Activated CD8-positive, alpha-beta memory T cell treated with anti-CD3 and anti-CD28 coated beads, Interleukin-2, amount 10 ng/mL, durations not matched to agents 7 days and 5 days (primary cell): ENCODE measurements at regions not wholly inside any gene's neighbourhood (a gene's known extent, or its start where the extent isn't known, plus 50 kb on each side); places are given as distances from the start of the nearest gene placed in this dataset.

Experiments
- ATAC-seq: fragments of 150-1000 bp; cut with Tn5 transposase; one replicate; pipeline ENCODE4 v1.10.0; 2021; ENCODE audit warnings: moderate library complexity
- CTCF ChIA-PET: fragments of 350-600 bp; sonication (Branson Sonifier 250); formaldehyde crosslinking; loops from one replicate; lab custom pipeline; 2021; ENCODE audit warnings: antibody characterized with exemption; lab: Charles Lee
- DNase-seq: peaks from one replicate; pipeline ENCODE4 v3.0.0-alpha.2; 2020
- H3K27ac Mint-ChIP-seq: one replicate; pipeline ENCODE4 v1.8.0; 2021; ENCODE audit warnings: mild to moderate bottlenecking, mixed read lengths
- H3K27me3 Mint-ChIP-seq: one replicate; pipeline ENCODE4 v1.8.0; 2021; ENCODE audit warnings: mixed read lengths
- H3K36me3 Mint-ChIP-seq: one replicate; pipeline ENCODE4 v1.8.0; 2021; ENCODE audit warnings: mild to moderate bottlenecking, mixed read lengths
- H3K4me1 Mint-ChIP-seq: one replicate; pipeline ENCODE4 v1.8.0; 2021; ENCODE audit warnings: mixed read lengths
- H3K4me3 Mint-ChIP-seq: one replicate; pipeline ENCODE4 v1.8.0; 2021; ENCODE audit warnings: mild to moderate bottlenecking, moderate library complexity, mixed read lengths
- H3K9me3 Mint-ChIP-seq: one replicate; pipeline ENCODE4 v1.8.0; 2022; ENCODE audit warnings: low read depth, mixed read lengths

- CTCF ChIA-PET: no interaction called here
- DNase-seq (no peak), ATAC-seq (no peak)
These were observed 148.5 kb upstream of the SATB2 start for GRCh38 chr2:199606193-199606780.

GRCh38 chr2:199603721-199604291 lies 146.1 kb upstream of the SATB2 start:
- Mint-ChIP-seq H3K36me3 (no peaks in the 10 kb centered on the region), H3K27ac (no peak overlapping the region), H3K9me3 (no peaks in the 10 kb centered on the region), H3K27me3 (peaks cover 27% of the 10 kb centered on the region), H3K4me1 (peaks cover 2% of the 10 kb centered on the region), H3K4me3 (no peak overlapping the region)
- CTCF ChIA-PET: no interaction called here
- DNase-seq (no peak), ATAC-seq (no peak)

More at GRCh38 chr2:199606193-199606780, 148.5 kb upstream of the SATB2 start:
- Mint-ChIP-seq H3K27ac (no peak overlapping the region), H3K4me1 (peaks cover 2% of the 10 kb centered on the region), H3K27me3 (peaks cover 25% of the 10 kb centered on the region), H3K36me3 (no peaks in the 10 kb centered on the region), H3K4me3 (no peak overlapping the region), H3K9me3 (no peaks in the 10 kb centered on the region)

GRCh38 chr2:199602896-199603717 lies 145.4 kb upstream of the SATB2 start:
- no peaks in the 10 kb centered on the region for H3K36me3 Mint-ChIP-seq
- H3K4me3 Mint-ChIP-seq: no peak overlapping the region
- DNase-seq (no peak), ATAC-seq (no peak)
- CTCF ChIA-PET: no interaction called here
- peaks cover 28% of the 10 kb centered on the region for H3K27me3 Mint-ChIP-seq
- H3K27ac Mint-ChIP-seq: no peak overlapping the region
- no peaks in the 10 kb centered on the region for H3K9me3 Mint-ChIP-seq
- H3K4me1 Mint-ChIP-seq: peaks cover 2% of the 10 kb centered on the region

GRCh38 chr2:199602271-199602895 lies 144.6 kb upstream of the SATB2 start:
- DNase-seq: no peak
- no peak for ATAC-seq
- H3K27me3 Mint-ChIP-seq: peaks cover 25% of the 10 kb centered on the region
- no peak overlapping the region for H3K4me3 Mint-ChIP-seq
- H3K4me1 Mint-ChIP-seq: peaks cover 2% of the 10 kb centered on the region
- H3K36me3 Mint-ChIP-seq: no peaks in the 10 kb centered on the region
- no peaks in the 10 kb centered on the region for H3K9me3 Mint-ChIP-seq
- H3K27ac Mint-ChIP-seq: no peak overlapping the region
- CTCF ChIA-PET: interaction anchor here (1.0 kb wide), 1 partner anchor 52 kb away, joined by 3 read pairs; no protein-coding TSS in a partner anchor

- Mint-ChIP-seq H3K9me3 (no peaks in the 10 kb centered on the region), H3K4me1 (no peaks in the 10 kb centered on the region), H3K4me3 (no peak overlapping the region), H3K27ac (no peak overlapping the region), H3K27me3 (peaks cover 8% of the 10 kb centered on the region), H3K36me3 (no peaks in the 10 kb centered on the region)
- no peak for ATAC-seq
- DNase-seq: no peak
- CTCF ChIA-PET: no interaction called here
These were observed 138.8 kb upstream of the SATB2 start for GRCh38 chr2:199596549-199596948.

GRCh38 chr2:199594443-199594842 lies 136.7 kb upstream of the SATB2 start:
- Mint-ChIP-seq H3K27ac (no peak overlapping the region), H3K27me3 (peaks cover 10% of the 10 kb centered on the region), H3K36me3 (no peaks in the 10 kb centered on the region), H3K4me3 (no peak overlapping the region), H3K9me3 (no peaks in the 10 kb centered on the region), H3K4me1 (no peaks in the 10 kb centered on the region)
- no peak for DNase-seq
- CTCF ChIA-PET: no interaction called here
- ATAC-seq: no peak

GRCh38 chr2:199591826-199592225 lies 134.1 kb upstream of the SATB2 start:
- Mint-ChIP-seq H3K9me3 (no peaks in the 10 kb centered on the region), H3K27me3 (peaks cover 5% of the 10 kb centered on the region), H3K36me3 (no peaks in the 10 kb centered on the region), H3K4me1 (no peaks in the 10 kb centered on the region), H3K4me3 (no peak overlapping the region), H3K27ac (no peak overlapping the region)
- ATAC-seq (no peak), DNase-seq (no peak)
- CTCF ChIA-PET: interaction anchor here (1.3 kb wide), 1 partner anchor 18 kb away, joined by 4 read pairs; no protein-coding TSS in a partner anchor

GRCh38 chr2:199590321-199591203 lies 132.8 kb upstream of the SATB2 start:
- Mint-ChIP-seq H3K36me3 (no peaks in the 10 kb centered on the region), H3K27ac (no peak overlapping the region), H3K9me3 (no peaks in the 10 kb centered on the region), H3K4me3 (no peak overlapping the region), H3K4me1 (no peaks in the 10 kb centered on the region), H3K27me3 (peaks cover 5% of the 10 kb centered on the region)
- CTCF ChIA-PET: interaction anchor here (1.3 kb wide), 1 partner anchor 19 kb away, joined by 4 read pairs; no protein-coding TSS in a partner anchor
- ATAC-seq: no peak
- DNase-seq: no peak

- H3K36me3 Mint-ChIP-seq: no peaks in the 10 kb centered on the region
- no peak overlapping the region for H3K27ac Mint-ChIP-seq
- H3K4me3 Mint-ChIP-seq: no peak overlapping the region
- ATAC-seq (no peak), DNase-seq (no peak)
- CTCF ChIA-PET: no interaction called here
- H3K4me1 Mint-ChIP-seq: no peaks in the 10 kb centered on the region
- H3K27me3 Mint-ChIP-seq: peaks cover 5% of the 10 kb centered on the region
- no peaks in the 10 kb centered on the region for H3K9me3 Mint-ChIP-seq
These were observed 131.6 kb upstream of the SATB2 start for GRCh38 chr2:199589306-199589705.

GRCh38 chr2:199588054-199588453 lies 130.3 kb upstream of the SATB2 start:
- ATAC-seq (no peak), DNase-seq (no peak)
- H3K36me3 Mint-ChIP-seq: no peaks in the 10 kb centered on the region
- no peak overlapping the region for H3K4me3 Mint-ChIP-seq
- peaks cover 11% of the 10 kb centered on the region for H3K27me3 Mint-ChIP-seq
- H3K27ac Mint-ChIP-seq: no peak overlapping the region
- no peaks in the 10 kb centered on the region for H3K4me1 Mint-ChIP-seq
- CTCF ChIA-PET: no interaction called here
- no peaks in the 10 kb centered on the region for H3K9me3 Mint-ChIP-seq

GRCh38 chr2:199586646-199587045 lies 128.9 kb upstream of the SATB2 start:
- Mint-ChIP-seq H3K27ac (no peak overlapping the region), H3K36me3 (no peaks in the 10 kb centered on the region), H3K9me3 (no peaks in the 10 kb centered on the region), H3K27me3 (peaks cover 11% of the 10 kb centered on the region), H3K4me3 (no peak overlapping the region), H3K4me1 (peaks cover 2% of the 10 kb centered on the region)
- CTCF ChIA-PET: no interaction called here
- ATAC-seq: no peak
- DNase-seq: no peak

- CTCF ChIA-PET: no interaction called here
- peaks cover 9% of the 10 kb centered on the region for H3K27me3 Mint-ChIP-seq
These were observed 125.9 kb upstream of the SATB2 start for GRCh38 chr2:199583676-199584075.

More at GRCh38 chr2:199583676-199584075, 125.9 kb upstream of the SATB2 start:
- Mint-ChIP-seq H3K4me3 (no peak overlapping the region), H3K4me1 (peaks cover 2% of the 10 kb centered on the region), H3K27ac (no peak overlapping the region), H3K36me3 (no peaks in the 10 kb centered on the region), H3K9me3 (no peaks in the 10 kb centered on the region)
- DNase-seq (no peak), ATAC-seq (no peak)
